HepG2 (cell line): ENCODE measurements at regions not wholly inside any gene's neighbourhood (a gene's known extent, or its start where the extent isn't known, plus 50 kb on each side); places are given as distances from the start of the nearest gene placed in this dataset.

Experiments
- CEBPZ ChIP-seq: IDR thresholded peaks from 2 replicates; pipeline ENCODE4 v1.6.1; 2012; ENCODE audit warnings: low read length, improper control_type of control experiment
- CTCF ChIP-seq: sonication (generic); formaldehyde crosslinking; IDR thresholded peaks from 2 replicates; pipeline ENCODE4 v1.5.0; 2020; ENCODE audit warnings: mild to moderate bottlenecking, missing genetic modification reagents, moderate library complexity
- EZH2 ChIP-seq: conservative IDR thresholded peaks from 2 replicates; pipeline ENCODE4 v1.6.1; 2012; ENCODE audit warnings: mild to moderate bottlenecking, low read depth, low read length, moderate library complexity
- GABPA ChIP-seq, 2 experiments: IDR thresholded peaks; 2 replicates each; pipeline ENCODE4 v1.6.1; 2011 to 2016; ENCODE audit warnings: low read depth in 2 of 2, low read length in 1 of 2, missing biosample characterization in 1 of 2, missing genetic modification characterization in 1 of 2
- IKZF1 ChIP-seq: fragments of 450-650 bp; IDR thresholded peaks from 2 replicates; pipeline ENCODE4 v1.7.1; 2016
- NFIC ChIP-seq: IDR thresholded peaks from 2 replicates; pipeline ENCODE4 v1.6.1; 2012; ENCODE audit warnings: mild to moderate bottlenecking, low read length, inconsistent platforms
- NR2C2 ChIP-seq: sonication (generic); formaldehyde crosslinking; IDR thresholded peaks from 2 replicates; pipeline ENCODE4 v1.4.0; 2020; ENCODE audit warnings: missing genetic modification reagents, mild to moderate bottlenecking, moderate library complexity, borderline replicate concordance
- RAD21 ChIP-seq: fragments of 450-650 bp; formaldehyde crosslinking; IDR thresholded peaks from 2 replicates; pipeline ENCODE4 v1.5.0; 2020; ENCODE audit warnings: mild to moderate bottlenecking
- RFX3 ChIP-seq: IDR thresholded peaks from 2 replicates; pipeline ENCODE4 v1.6.1; 2016; ENCODE audit warnings: missing biosample characterization, missing genetic modification reagents
- RFX5 ChIP-seq: IDR thresholded peaks from 2 replicates; pipeline ENCODE4 v1.6.1; 2011; ENCODE audit warnings: low read depth, low read length, improper control_type of control experiment
- TGIF2 ChIP-seq: IDR thresholded peaks from 2 replicates; pipeline ENCODE4 v1.6.1; 2016; ENCODE audit warnings: control low read depth, missing compliant biosample characterization
- ZBTB33 ChIP-seq: sonication (generic); formaldehyde crosslinking; IDR thresholded peaks from 2 replicates; pipeline ENCODE4 v1.4.0; 2020; ENCODE audit warnings: missing genetic modification reagents
- ZNF230 ChIP-seq: sonication (generic); formaldehyde crosslinking; IDR thresholded peaks from 2 replicates; pipeline ENCODE4 v1.4.0; 2020; ENCODE audit warnings: mild to moderate bottlenecking, missing genetic modification reagents
- ZNF577 ChIP-seq: sonication (generic); formaldehyde crosslinking; IDR thresholded peaks from 2 replicates; pipeline ENCODE4 v1.4.0; 2020; ENCODE audit warnings: mild to moderate bottlenecking, low read depth, missing genetic modification reagents, borderline replicate concordance

GRCh38 chr16:86681031-86681756 is 102.8 kb downstream of the FOXL1 start:
- TF ChIP-seq RFX5 (no peak), RFX3 (no peak), RAD21 (no peak), EZH2 (no peak), NFIC (no peak), IKZF1 (no peak), TGIF2 (no peak), ZBTB33 (no peak), GABPA (IDR thresholded peaks at IDR 0.05; ENCODE audit: low read depth, low read length) (no peak), GABPA (CRISPR knock-in tag; IDR thresholded peaks at IDR 0.05; ENCODE audit: low read depth) (no peak), ZNF577 (CRISPR knock-in tag) (no peak), CEBPZ (no peak), NR2C2 (CRISPR knock-in tag) (no peak), CTCF (CRISPR knock-in tag) (no peak), ZNF230 (no peak)
